ENCODE measurements at regions not wholly inside any gene's neighbourhood (a gene's known extent, or its start where the extent isn't known, plus 50 kb on each side); places are given as distances from the start of the nearest gene placed in this dataset.
A peak's percentile ranks its signal among the peaks of the same experiment; 100 is the strongest.

- ChIA-PET CTCF (interaction anchor here (0.5 to 1.6 kb wide), 2 partner anchors 10 to 55 kb away, joined by 5 read pairs; no protein-coding TSS in a partner anchor), POLR2A (no interaction called here)
- Histone ChIP-seq H3K4me3 (ENCODE audit: low read depth, low read length) (no peak overlapping the region), H3K9me3 (ENCODE audit: control insufficient read depth, insufficient read depth, low read depth, low read length) (no peaks in the 10 kb centered on the region), H3K27ac (ENCODE audit: extremely low read depth, low read depth, low read length) (no peak overlapping the region), H3K4me1 (ENCODE audit: control insufficient read depth, insufficient read depth, low read length) (peaks cover 6% of the 10 kb centered on the region), H3K36me3 (ENCODE audit: control insufficient read depth in 2 of 2, insufficient read depth in 1 of 2, low read length in 2 of 2) (no peaks in the 10 kb centered on the region)
- TF ChIP-seq FEZF1 (tag by site-specific recombination; IDR thresholded peaks at IDR 0.05) (no peak), ZNF121 (tag by site-specific recombination; IDR thresholded peaks at IDR 0.05) (0 out of 2 replicates have a peak, but pooled peaks have one; percentile 59)
Observed at GRCh38 chr17:77001487-77001886, 133.3 kb downstream of the MGAT5B start.

GRCh38 chr17:77002103-77003045, 134.2 kb downstream of the MGAT5B start:
- no peak overlapping the region; the same call in 1 of the 2 replicates for H3K27ac ChIP-seq (ENCODE audit: extremely low read depth, low read depth, low read length)
- peaks cover 6% of the 10 kb centered on the region for H3K4me1 ChIP-seq (ENCODE audit: control insufficient read depth, insufficient read depth, low read length)
- CTCF ChIA-PET, result interaction anchor here (0.5 to 1.8 kb wide), 5 partner anchors 10 to 54 kb away, joined by 3 to 7 read pairs (median 5); no protein-coding TSS in a partner anchor
- H3K36me3 ChIP-seq (ENCODE audit: control insufficient read depth in 2 of 2, insufficient read depth in 1 of 2, low read length in 2 of 2), result no peaks in the 10 kb centered on the region
- H3K9me3 ChIP-seq (ENCODE audit: control insufficient read depth, insufficient read depth, low read depth, low read length), result no peaks in the 10 kb centered on the region
- POLR2A ChIA-PET, result interaction anchor here (0.6 to 1.3 kb wide), 4 partner anchors 33 to 892 kb away, joined by 3 to 7 read pairs (median 4); no protein-coding TSS in a partner anchor
- no peak overlapping the region for H3K4me3 ChIP-seq (ENCODE audit: low read depth, low read length)
- TF ChIP-seq ZBTB49 (tag by site-specific recombination; IDR thresholded peaks at IDR 0.05; ENCODE audit: low read depth), result no peak
- TF ChIP-seq PRDM4 (tag by site-specific recombination; IDR thresholded peaks at IDR 0.05), result no peak
- no peak for TF ChIP-seq ZNF416 (tag by site-specific recombination; IDR thresholded peaks at IDR 0.05)
- TF ChIP-seq ZNF639 (tag by site-specific recombination; IDR thresholded peaks at IDR 0.05), result no peak
- TF ChIP-seq ZNF510 (tag by site-specific recombination; IDR thresholded peaks at IDR 0.05; ENCODE audit: insufficient replicate concordance), result no peak
- TF ChIP-seq PATZ1 (tag by site-specific recombination; IDR thresholded peaks at IDR 0.05), result 0 out of 2 replicates have a peak, but pooled peaks have one; percentile 47
- TF ChIP-seq ZNF140 (tag by site-specific recombination; IDR thresholded peaks at IDR 0.05), result no peak
- no peak for TF ChIP-seq ZNF776 (tag by site-specific recombination; IDR thresholded peaks at IDR 0.05; ENCODE audit: borderline replicate concordance)
- 0 out of 2 replicates have a peak, but pooled peaks have one; percentile 48 for TF ChIP-seq KLF17 (tag by site-specific recombination; IDR thresholded peaks at IDR 0.05)
- no peak for TF ChIP-seq ZNF701 (tag by site-specific recombination; IDR thresholded peaks at IDR 0.05)
- no peak for TF ChIP-seq ZNF2 (tag by site-specific recombination; IDR thresholded peaks at IDR 0.05)
- no peak for TF ChIP-seq ZNF169 (tag by site-specific recombination; IDR thresholded peaks at IDR 0.05)
- TF ChIP-seq ZNF747 (tag by site-specific recombination; IDR thresholded peaks at IDR 0.05), result no peak
- peak; percentile 61 for TF ChIP-seq GLIS2 (tag by site-specific recombination; IDR thresholded peaks at IDR 0.05)
- TF ChIP-seq ZNF391 (tag by site-specific recombination; IDR thresholded peaks at IDR 0.05; ENCODE audit: borderline replicate concordance, low read depth), result no peak
- TF ChIP-seq ZFP3 (tag by site-specific recombination; IDR thresholded peaks at IDR 0.05; ENCODE audit: low read depth), result no peak
- TF ChIP-seq SP2 (tag by site-specific recombination; IDR thresholded peaks at IDR 0.05), result no peak
- TF ChIP-seq ZBTB10 (tag by site-specific recombination; IDR thresholded peaks at IDR 0.05), result no peak

Measured in HEK293 (cell line).